ENCODE measurements at regions not wholly inside any gene's neighbourhood (a gene's known extent, or its start where the extent isn't known, plus 50 kb on each side); places are given as distances from the start of the nearest gene placed in this dataset.

DNA sequence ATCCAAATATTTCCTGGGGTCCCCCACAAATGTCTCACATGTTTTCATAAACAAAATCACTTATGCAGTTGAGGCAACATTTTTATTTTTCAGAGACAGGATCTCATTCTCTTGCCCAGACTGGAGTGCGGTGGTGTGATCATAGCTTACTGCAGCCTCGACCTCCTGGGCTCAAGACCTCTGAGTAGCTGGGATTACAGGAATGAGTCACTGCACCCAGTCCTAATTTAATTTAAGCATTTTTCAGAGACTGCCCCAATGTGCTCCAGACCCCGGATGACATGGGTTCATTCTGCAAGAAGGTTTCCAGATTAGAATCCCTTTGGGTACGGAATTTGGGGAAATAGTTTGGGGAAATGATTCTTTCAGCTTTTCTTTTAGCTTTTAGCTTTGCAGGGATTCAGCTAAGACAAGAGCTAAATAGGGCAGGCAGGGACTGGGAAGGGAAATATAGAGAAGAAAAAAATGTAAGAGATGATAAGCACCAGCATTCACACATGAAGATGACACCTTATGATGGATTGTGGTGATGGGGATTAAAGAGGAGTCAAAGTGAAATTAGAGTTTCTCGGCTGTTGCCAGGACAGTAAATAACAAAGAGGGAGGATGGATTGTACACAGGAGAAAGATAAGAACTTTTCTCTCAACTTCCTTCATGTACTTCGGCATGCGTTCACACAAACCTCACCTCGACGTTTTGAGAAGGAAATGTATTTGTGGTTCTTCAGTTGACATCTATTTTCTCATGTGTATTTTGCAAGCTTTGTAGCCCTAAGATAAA lies 169.4 kb upstream of the TAB2 start (continued):
- TF ChIP-seq PCBP2 (IDR thresholded peaks at IDR 0.05; ENCODE audit: low read depth, low read length, poor library complexity, severe bottlenecking) = no peak
- TF ChIP-seq, protein P1, sequence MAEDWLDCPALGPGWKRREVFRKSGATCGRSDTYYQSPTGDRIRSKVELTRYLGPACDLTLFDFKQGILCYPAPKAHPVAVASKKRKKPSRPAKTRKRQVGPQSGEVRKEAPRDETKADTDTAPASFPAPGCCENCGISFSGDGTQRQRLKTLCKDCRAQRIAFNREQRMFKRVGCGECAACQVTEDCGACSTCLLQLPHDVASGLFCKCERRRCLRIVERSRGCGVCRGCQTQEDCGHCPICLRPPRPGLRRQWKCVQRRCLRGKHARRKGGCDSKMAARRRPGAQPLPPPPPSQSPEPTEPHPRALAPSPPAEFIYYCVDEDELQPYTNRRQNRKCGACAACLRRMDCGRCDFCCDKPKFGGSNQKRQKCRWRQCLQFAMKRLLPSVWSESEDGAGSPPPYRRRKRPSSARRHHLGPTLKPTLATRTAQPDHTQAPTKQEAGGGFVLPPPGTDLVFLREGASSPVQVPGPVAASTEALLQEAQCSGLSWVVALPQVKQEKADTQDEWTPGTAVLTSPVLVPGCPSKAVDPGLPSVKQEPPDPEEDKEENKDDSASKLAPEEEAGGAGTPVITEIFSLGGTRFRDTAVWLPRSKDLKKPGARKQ (CRISPR knock-in tag; IDR thresholded peaks at IDR 0.05) = no peak
- no peak for TF ChIP-seq ILK (tag; IDR thresholded peaks at IDR 0.05; ENCODE audit: borderline replicate concordance, low read depth)
- TF ChIP-seq ZNF695 (CRISPR knock-in tag; IDR thresholded peaks at IDR 0.05) = no peak
- TF ChIP-seq JUND (IDR thresholded peaks at IDR 0.05; ENCODE audit: borderline replicate concordance, low read depth, low read length) = no peak
- no peak for TF ChIP-seq JUND (tag; IDR thresholded peaks at IDR 0.05; ENCODE audit: borderline replicate concordance, low read depth, low read length)
- TF ChIP-seq ZNF184 (CRISPR knock-in tag; IDR thresholded peaks at IDR 0.05) = no peak
- TF ChIP-seq ZNF134 (CRISPR knock-in tag; conservative IDR thresholded peaks at IDR 0.05) = no peak
- TF ChIP-seq GABPA (tag; conservative IDR thresholded peaks at IDR 0.05; ENCODE audit: low read depth) = no peak
- TF ChIP-seq TCF7L2 (IDR thresholded peaks at IDR 0.05; ENCODE audit: low read depth, low read length) = no peak
- TF ChIP-seq HNRNPLL (IDR thresholded peaks at IDR 0.05; ENCODE audit: low read depth, low read length, poor library complexity, severe bottlenecking) = no peak
- TF ChIP-seq, protein P2, sequence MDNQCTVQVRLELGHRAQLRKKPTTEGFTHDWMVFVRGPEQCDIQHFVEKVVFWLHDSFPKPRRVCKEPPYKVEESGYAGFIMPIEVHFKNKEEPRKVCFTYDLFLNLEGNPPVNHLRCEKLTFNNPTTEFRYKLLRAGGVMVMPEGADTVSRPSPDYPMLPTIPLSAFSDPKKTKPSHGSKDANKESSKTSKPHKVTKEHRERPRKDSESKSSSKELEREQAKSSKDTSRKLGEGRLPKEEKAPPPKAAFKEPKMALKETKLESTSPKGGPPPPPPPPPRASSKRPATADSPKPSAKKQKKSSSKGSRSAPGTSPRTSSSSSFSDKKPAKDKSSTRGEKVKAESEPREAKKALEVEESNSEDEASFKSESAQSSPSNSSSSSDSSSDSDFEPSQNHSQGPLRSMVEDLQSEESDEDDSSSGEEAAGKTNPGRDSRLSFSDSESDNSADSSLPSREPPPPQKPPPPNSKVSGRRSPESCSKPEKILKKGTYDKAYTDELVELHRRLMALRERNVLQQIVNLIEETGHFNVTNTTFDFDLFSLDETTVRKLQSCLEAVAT (IDR thresholded peaks at IDR 0.05) = no peak
- no peak for TF ChIP-seq SNRNP70 (optimal IDR thresholded peaks at IDR 0.05; ENCODE audit: low read depth, low read length)
- no peak for TF ChIP-seq RBM34 (IDR thresholded peaks at IDR 0.05; ENCODE audit: borderline replicate concordance, insufficient read depth, low read length)
- TF ChIP-seq KDM5B (IDR thresholded peaks at IDR 0.05; ENCODE audit: insufficient replicate concordance, low read depth, low read length) = no peak
- TF ChIP-seq CBX8 (IDR thresholded peaks at IDR 0.05; ENCODE audit: borderline replicate concordance, extremely low read depth, low read depth, low read length, poor library complexity, severe bottlenecking) = no peak
- TF ChIP-seq MED1 (CRISPR knock-in tag; IDR thresholded peaks at IDR 0.05; ENCODE audit: borderline replicate concordance) = no peak
- TF ChIP-seq ZNF175 (CRISPR knock-in tag; IDR thresholded peaks at IDR 0.05; ENCODE audit: low read depth) = no peak
- TF ChIP-seq, protein P3, sequence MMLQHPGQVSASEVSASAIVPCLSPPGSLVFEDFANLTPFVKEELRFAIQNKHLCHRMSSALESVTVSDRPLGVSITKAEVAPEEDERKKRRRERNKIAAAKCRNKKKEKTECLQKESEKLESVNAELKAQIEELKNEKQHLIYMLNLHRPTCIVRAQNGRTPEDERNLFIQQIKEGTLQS (IDR thresholded peaks at IDR 0.05) = no peak
- TF ChIP-seq, protein P3 (CRISPR knock-in tag; conservative IDR thresholded peaks at IDR 0.05) = no peak
- no peak for TF ChIP-seq ZNF41 (CRISPR knock-in tag; conservative IDR thresholded peaks at IDR 0.05)
- no peak for TF ChIP-seq PPARD (CRISPR knock-in tag; IDR thresholded peaks at IDR 0.05)
- TF ChIP-seq, protein P4, sequence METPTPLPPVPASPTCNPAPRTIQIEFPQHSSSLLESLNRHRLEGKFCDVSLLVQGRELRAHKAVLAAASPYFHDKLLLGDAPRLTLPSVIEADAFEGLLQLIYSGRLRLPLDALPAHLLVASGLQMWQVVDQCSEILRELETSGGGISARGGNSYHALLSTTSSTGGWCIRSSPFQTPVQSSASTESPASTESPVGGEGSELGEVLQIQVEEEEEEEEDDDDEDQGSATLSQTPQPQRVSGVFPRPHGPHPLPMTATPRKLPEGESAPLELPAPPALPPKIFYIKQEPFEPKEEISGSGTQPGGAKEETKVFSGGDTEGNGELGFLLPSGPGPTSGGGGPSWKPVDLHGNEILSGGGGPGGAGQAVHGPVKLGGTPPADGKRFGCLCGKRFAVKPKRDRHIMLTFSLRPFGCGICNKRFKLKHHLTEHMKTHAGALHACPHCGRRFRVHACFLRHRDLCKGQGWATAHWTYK (CRISPR knock-in tag; IDR thresholded peaks at IDR 0.05) = no peak
